ENCODE measurements at regions not wholly inside any gene's neighbourhood (a gene's known extent, or its start where the extent isn't known, plus 50 kb on each side); places are given as distances from the start of the nearest gene placed in this dataset.

DNA sequence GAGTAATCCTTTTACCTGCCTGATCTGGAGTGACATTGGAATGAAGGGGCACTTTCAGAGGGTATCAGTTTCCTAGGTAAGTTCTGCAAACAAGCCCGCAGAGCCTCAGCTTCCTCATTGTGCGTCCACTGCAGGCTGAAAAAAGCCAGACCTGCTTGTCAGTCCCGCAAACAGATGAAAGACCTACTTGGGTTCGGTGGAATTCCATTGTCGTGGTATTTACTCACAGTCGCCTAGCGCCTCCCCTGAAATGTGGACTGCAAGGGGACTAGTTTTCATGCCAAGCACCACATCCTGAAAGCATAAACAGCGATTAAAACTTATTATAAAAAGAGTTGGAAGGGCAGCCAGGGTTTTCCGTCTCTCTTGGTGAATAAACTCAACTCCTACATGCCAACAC lies 121.5 kb downstream of the PAX1 start:
- intact Hi-C loops (cut with DNase I; ENCODE audit: low total_unique reads): no loop called here
- Histone ChIP-seq H3K4me1 (no peaks in the 10 kb centered on the region), H3K36me3 (ENCODE audit: low read depth, missing control alignments) (no peaks in the 10 kb centered on the region), H3K27ac (no peak overlapping the region), H3K27me3 (no peaks in the 10 kb centered on the region), H3K4me3 (no peak overlapping the region), H3K9me3 (no peaks in the 10 kb centered on the region)
- DNase-seq: no peak
- TF ChIP-seq POLR2A (IDR thresholded peaks at IDR 0.05): no peak
- TF ChIP-seq, protein P1, sequence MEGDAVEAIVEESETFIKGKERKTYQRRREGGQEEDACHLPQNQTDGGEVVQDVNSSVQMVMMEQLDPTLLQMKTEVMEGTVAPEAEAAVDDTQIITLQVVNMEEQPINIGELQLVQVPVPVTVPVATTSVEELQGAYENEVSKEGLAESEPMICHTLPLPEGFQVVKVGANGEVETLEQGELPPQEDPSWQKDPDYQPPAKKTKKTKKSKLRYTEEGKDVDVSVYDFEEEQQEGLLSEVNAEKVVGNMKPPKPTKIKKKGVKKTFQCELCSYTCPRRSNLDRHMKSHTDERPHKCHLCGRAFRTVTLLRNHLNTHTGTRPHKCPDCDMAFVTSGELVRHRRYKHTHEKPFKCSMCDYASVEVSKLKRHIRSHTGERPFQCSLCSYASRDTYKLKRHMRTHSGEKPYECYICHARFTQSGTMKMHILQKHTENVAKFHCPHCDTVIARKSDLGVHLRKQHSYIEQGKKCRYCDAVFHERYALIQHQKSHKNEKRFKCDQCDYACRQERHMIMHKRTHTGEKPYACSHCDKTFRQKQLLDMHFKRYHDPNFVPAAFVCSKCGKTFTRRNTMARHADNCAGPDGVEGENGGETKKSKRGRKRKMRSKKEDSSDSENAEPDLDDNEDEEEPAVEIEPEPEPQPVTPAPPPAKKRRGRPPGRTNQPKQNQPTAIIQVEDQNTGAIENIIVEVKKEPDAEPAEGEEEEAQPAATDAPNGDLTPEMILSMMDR (IDR thresholded peaks at IDR 0.05): no peak
- WGBS, 2 donors: 41 to 51% methylated on average over 9 of the region's 9 CpGs

DNA sequence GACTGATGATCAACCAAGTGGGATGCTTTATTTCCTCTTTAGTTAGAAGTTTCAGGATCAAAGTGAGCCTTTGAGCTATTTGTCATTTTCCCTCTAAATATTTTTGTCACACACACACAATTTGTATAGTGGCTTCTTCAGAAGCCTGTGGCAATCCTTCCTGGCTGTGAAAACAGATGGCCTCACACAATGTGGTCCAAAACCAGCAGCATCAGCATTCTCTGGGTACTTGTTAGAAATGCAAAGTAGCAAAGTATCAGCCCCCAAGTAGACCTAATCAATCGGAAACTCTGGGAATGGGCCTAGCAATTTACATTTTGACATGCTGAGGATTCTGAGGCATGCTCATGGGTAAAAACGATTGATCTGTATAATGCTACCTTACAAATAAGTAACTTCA lies 115.9 kb downstream of the PAX1 start:
- no peak overlapping the region for H3K27ac ChIP-seq
- H3K4me1 ChIP-seq: no peaks in the 10 kb centered on the region
- DNase-seq: no peak
- H3K4me3 ChIP-seq: no peak overlapping the region
- WGBS, 2 donors: 41 to 45% methylated on average over 2 of the region's 2 CpGs
- intact Hi-C loops (cut with DNase I; ENCODE audit: low total_unique reads): no loop called here
- no peaks in the 10 kb centered on the region for H3K27me3 ChIP-seq
- H3K36me3 ChIP-seq (ENCODE audit: low read depth, missing control alignments): no peaks in the 10 kb centered on the region
- no peaks in the 10 kb centered on the region for H3K9me3 ChIP-seq
- TF ChIP-seq, protein P1 (IDR thresholded peaks at IDR 0.05): no peak
- no peak for TF ChIP-seq POLR2A (IDR thresholded peaks at IDR 0.05)

DNA sequence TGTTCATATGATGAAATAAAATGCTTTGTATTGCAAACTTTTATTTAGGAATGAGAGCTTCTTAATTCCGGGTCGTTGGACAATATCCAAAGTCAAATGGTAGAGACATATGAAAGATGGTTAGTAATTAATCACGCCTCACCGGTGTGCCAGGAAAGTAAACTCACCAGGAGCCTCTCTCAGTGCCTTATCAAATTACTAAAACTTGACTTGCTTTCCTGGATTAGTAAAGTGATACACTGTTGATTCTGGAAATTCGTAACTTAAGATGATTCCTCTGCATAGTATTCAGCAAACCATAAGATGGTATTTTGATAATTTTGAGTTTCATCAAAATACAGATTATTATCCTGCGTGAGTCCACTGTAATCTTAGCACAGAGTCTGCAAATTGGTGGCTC lies 115.2 kb downstream of the PAX1 start:
- 53 to 59% methylated on average over 6 of the region's 6 CpGs for WGBS, 2 donors

DNA sequence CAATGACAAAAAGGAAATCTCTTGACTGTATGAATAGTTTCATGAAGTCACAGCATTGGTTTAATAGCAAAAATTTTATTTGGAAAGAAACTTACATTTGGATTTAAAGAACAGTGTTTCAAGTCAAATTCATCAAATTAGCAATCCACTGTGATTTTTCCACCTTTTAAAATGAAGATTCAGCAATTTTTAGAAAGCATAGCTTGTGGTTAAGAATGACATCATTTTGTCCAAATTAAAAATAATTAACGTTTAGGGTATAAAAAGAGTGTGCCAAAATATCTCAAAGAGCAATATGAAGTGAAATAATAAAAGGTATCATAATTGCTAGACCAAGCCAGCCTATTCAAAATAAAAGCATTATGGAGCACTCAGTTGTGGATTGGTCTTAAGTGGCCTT lies 114.6 kb downstream of the PAX1 start:
- Histone ChIP-seq H3K9me3 (no peaks in the 10 kb centered on the region), H3K4me3 (no peak overlapping the region), H3K36me3 (ENCODE audit: low read depth, missing control alignments) (no peaks in the 10 kb centered on the region), H3K27me3 (no peaks in the 10 kb centered on the region), H3K27ac (no peak overlapping the region), H3K4me1 (no peaks in the 10 kb centered on the region)
- 62 to 67% methylated on average over 1 of the region's 1 CpG for WGBS, 2 donors
- no peak for DNase-seq
- intact Hi-C loops (cut with DNase I; ENCODE audit: low total_unique reads): no loop called here
- TF ChIP-seq, protein P1 (IDR thresholded peaks at IDR 0.05): no peak
- TF ChIP-seq POLR2A (IDR thresholded peaks at IDR 0.05): no peak

More for the DNA sequence above, 115.2 kb downstream of the PAX1 start:
- Histone ChIP-seq H3K4me1 (no peaks in the 10 kb centered on the region), H3K27ac (no peak overlapping the region), H3K9me3 (no peaks in the 10 kb centered on the region), H3K4me3 (no peak overlapping the region), H3K36me3 (ENCODE audit: low read depth, missing control alignments) (no peaks in the 10 kb centered on the region), H3K27me3 (no peaks in the 10 kb centered on the region)
- TF ChIP-seq POLR2A (IDR thresholded peaks at IDR 0.05): no peak
- TF ChIP-seq, protein P1 (IDR thresholded peaks at IDR 0.05): no peak
- no peak for DNase-seq
- intact Hi-C loops (cut with DNase I; ENCODE audit: low total_unique reads): no loop called here

DNA sequence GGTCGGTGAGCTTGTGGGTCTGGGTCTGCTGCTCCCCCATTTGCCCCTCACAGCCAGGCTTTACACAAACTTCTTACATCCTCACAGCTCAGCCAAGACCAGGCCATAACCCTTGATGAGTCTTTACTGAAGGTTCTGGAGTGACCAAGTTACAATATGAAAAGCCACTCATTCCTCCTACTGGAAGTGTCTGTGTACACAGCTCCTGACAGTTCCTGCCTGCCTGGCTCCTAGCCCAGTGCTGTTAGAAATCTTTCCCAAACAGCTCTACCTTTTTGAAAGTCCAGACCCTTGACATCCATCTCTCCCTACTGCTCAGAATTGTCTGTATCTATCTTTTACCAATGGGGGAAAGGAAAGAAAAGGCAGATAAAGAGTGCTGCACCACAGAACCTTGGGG lies 106.9 kb downstream of the PAX1 start:
- no peaks in the 10 kb centered on the region for H3K9me3 ChIP-seq
- H3K27me3 ChIP-seq: no peaks in the 10 kb centered on the region
- no peaks in the 10 kb centered on the region for H3K36me3 ChIP-seq (ENCODE audit: low read depth, missing control alignments)
- TF ChIP-seq POLR2A (IDR thresholded peaks at IDR 0.05): no peak
- TF ChIP-seq, protein P1 (IDR thresholded peaks at IDR 0.05): no peak
- 60 to 71% methylated on average over 1 of the region's 1 CpG for WGBS, 2 donors
- no peak overlapping the region for H3K27ac ChIP-seq
- DNase-seq: no peak
- no peaks in the 10 kb centered on the region for H3K4me1 ChIP-seq
- no peak overlapping the region for H3K4me3 ChIP-seq
- intact Hi-C loops (cut with DNase I; ENCODE audit: low total_unique reads): no loop called here

Measured in testis (tissue), 2 donors.